ENCODE measurements at regions not wholly inside any gene's neighbourhood (a gene's known extent, or its start where the extent isn't known, plus 50 kb on each side); places are given as distances from the start of the nearest gene placed in this dataset.
A peak's percentile ranks its signal among the peaks of the same experiment; 100 is the strongest.

- Histone ChIP-seq H3K9me3 (replicated peaks; ENCODE audit: control insufficient read depth, insufficient read depth, low read depth, low read length) (no peaks in the 10 kb centered on the region), H3K4me3 (no peak overlapping the region), H3K4me1 (replicated peaks in 1 of 2; ENCODE audit: control insufficient read depth in 2 of 2, insufficient read depth in 2 of 2, low read length in 2 of 2) (no peaks in the 10 kb centered on the region), H3K27ac (ENCODE audit: extremely low read depth, low read depth, low read length) (no peak overlapping the region), H4K20me1 (replicated peaks; ENCODE audit: control insufficient read depth, insufficient read depth, low read length) (no peaks in the 10 kb centered on the region), H3K79me2 (ENCODE audit: control insufficient read depth, insufficient read depth, low read length) (no peaks in the 10 kb centered on the region), H2AFZ (ENCODE audit: low read depth, low read length) (no peak overlapping the region), H3K9ac (ENCODE audit: insufficient read depth in 1 of 2, low read depth in 2 of 2, low read length in 2 of 2) (no peak overlapping the region), H3K36me3 (ENCODE audit: control insufficient read depth, insufficient read depth, low read length) (no peaks in the 10 kb centered on the region), H3K27me3 (ENCODE audit: control insufficient read depth in 2 of 2, insufficient read depth in 2 of 2, low read length in 2 of 2) (no peaks in the 10 kb centered on the region), H3K4me2 (ENCODE audit: insufficient read depth, low read length) (no peak overlapping the region), H3K9me1 (ENCODE audit: control insufficient read depth, insufficient read depth, low read length) (no peaks in the 10 kb centered on the region)
- FAIRE-seq (no peak), DNase-seq (ENCODE audit: extremely low read depth in 1 of 4, low spot score in 3 of 4) (no peak), ATAC-seq (no peak)
- CTCF ChIA-PET (ENCODE audit: low intra/inter-chr PET ratio) = no interaction called here
- 0% methylated on average over 1 of the region's 2 CpGs for WGBS (ENCODE audit: insufficient coverage, low coverage, missing lambda C conversion rate)
- TF ChIP-seq RFX1 (IDR thresholded peaks at IDR 0.05) = 0 out of 2 replicates have a peak, but pooled peaks have one; percentile 17
- no peak for TF ChIP-seq ZKSCAN3 (CRISPR knock-in tag; IDR thresholded peaks at IDR 0.05)
- no peak for TF ChIP-seq IRF9 (tag; IDR thresholded peaks at IDR 0.05)
- no peak for TF ChIP-seq RFX5 (IDR thresholded peaks at IDR 0.05; ENCODE audit: low read depth, low read length)
- no peak for TF ChIP-seq THRA (IDR thresholded peaks at IDR 0.05)
- in situ Hi-C loops (cut with MboI) = no loop called here
- POLR2A ChIA-PET = no interaction called here
- BruUV-seq (replicated peaks) = no TSS peak
- intact Hi-C loops (cut with micrococcal nuclease) = no loop called here
Measured at GRCh38 chr3:94904156-94904674, 841.4 kb downstream of the NSUN3 start.

Data from K562 (cell line).